ENCODE measurements at regions not wholly inside any gene's neighbourhood (a gene's known extent, or its start where the extent isn't known, plus 50 kb on each side); places are given as distances from the start of the nearest gene placed in this dataset.

DNA sequence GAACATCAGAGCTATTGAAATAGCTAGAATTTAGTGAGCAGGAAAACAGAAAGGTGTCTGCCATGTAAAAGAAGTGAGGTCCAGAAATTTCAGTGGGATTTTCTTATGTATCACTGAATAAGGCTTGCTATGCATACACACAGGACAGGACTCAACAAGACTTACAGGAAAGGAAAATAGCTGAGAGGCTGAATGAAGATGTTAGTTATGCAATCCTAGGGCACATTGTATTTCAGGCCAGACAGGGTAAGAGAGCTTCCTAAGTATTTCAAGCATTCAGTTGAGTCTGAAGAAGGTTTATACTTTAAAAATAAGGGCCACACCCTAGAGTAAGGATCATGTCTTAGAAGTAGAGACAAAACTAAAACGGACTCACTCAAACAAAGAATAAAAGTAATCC lies 419.9 kb upstream of the PRR20A start:
- H3K27me3 ChIP-seq (ENCODE audit: insufficient read depth, low read length): no peaks in the 10 kb centered on the region
- no peaks in the 10 kb centered on the region for H3K79me2 ChIP-seq (ENCODE audit: insufficient read depth, low read length)
- no peak for DNase-seq (ENCODE audit: insufficient read length, low spot score, missing footprints)
- TF ChIP-seq, protein P1, sequence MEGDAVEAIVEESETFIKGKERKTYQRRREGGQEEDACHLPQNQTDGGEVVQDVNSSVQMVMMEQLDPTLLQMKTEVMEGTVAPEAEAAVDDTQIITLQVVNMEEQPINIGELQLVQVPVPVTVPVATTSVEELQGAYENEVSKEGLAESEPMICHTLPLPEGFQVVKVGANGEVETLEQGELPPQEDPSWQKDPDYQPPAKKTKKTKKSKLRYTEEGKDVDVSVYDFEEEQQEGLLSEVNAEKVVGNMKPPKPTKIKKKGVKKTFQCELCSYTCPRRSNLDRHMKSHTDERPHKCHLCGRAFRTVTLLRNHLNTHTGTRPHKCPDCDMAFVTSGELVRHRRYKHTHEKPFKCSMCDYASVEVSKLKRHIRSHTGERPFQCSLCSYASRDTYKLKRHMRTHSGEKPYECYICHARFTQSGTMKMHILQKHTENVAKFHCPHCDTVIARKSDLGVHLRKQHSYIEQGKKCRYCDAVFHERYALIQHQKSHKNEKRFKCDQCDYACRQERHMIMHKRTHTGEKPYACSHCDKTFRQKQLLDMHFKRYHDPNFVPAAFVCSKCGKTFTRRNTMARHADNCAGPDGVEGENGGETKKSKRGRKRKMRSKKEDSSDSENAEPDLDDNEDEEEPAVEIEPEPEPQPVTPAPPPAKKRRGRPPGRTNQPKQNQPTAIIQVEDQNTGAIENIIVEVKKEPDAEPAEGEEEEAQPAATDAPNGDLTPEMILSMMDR (IDR thresholded peaks at IDR 0.05; ENCODE audit: extremely low read depth, low read depth, low read length): no peak
- H3K27ac ChIP-seq (ENCODE audit: low read depth, low read length): no peak overlapping the region
- H3K4me1 ChIP-seq (ENCODE audit: insufficient read depth, low read length): no peaks in the 10 kb centered on the region
- no peaks in the 10 kb centered on the region for H3K36me3 ChIP-seq (ENCODE audit: insufficient read depth, low read length)
- H3K4me2 ChIP-seq (ENCODE audit: insufficient read depth, low read length): no peak overlapping the region
- H4K20me1 ChIP-seq (ENCODE audit: insufficient read depth, low read length): no peaks in the 10 kb centered on the region
- H3K4me3 ChIP-seq (ENCODE audit: insufficient read depth, low read length): no peak overlapping the region
- H2AFZ ChIP-seq (ENCODE audit: low read length): no peak overlapping the region
- H3K9me3 ChIP-seq (ENCODE audit: low read depth, low read length): no peaks in the 10 kb centered on the region

DNA sequence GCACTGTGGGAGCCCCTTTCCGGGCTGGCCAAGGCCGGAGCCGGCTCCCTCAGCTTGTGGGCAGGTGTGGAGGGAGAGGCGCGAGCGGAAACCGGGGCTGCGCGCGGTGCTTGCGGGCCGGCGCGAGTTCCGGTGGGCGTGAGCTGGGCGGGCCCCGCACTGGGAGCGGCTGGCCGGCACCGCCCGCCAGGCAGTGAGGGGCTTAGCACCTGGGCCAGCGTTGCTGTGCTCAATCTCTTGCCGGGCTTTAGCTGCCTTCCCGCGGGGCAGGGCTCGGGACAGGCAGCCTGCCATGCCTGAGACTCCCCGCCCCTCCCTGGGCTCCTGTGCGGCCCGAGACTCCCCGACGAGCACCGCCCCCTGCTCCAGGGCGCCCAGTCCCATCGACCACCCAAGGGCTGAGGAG lies 405.2 kb upstream of the PRR20A start:
- no peaks in the 10 kb centered on the region for H3K79me2 ChIP-seq (ENCODE audit: insufficient read depth, low read length)
- H3K4me3 ChIP-seq (ENCODE audit: insufficient read depth, low read length): no peak overlapping the region
- H3K27me3 ChIP-seq (ENCODE audit: insufficient read depth, low read length): no peaks in the 10 kb centered on the region
- H3K4me2 ChIP-seq (ENCODE audit: insufficient read depth, low read length): no peak overlapping the region
- no peak for DNase-seq (ENCODE audit: insufficient read length, low spot score, missing footprints)
- H3K9me3 ChIP-seq (ENCODE audit: low read depth, low read length): peaks cover 2% of the 10 kb centered on the region
- H3K4me1 ChIP-seq (ENCODE audit: insufficient read depth, low read length): no peaks in the 10 kb centered on the region
- H3K27ac ChIP-seq (ENCODE audit: low read depth, low read length): no peak overlapping the region
- no peak overlapping the region for H2AFZ ChIP-seq (ENCODE audit: low read length)
- no peaks in the 10 kb centered on the region for H3K36me3 ChIP-seq (ENCODE audit: insufficient read depth, low read length)
- TF ChIP-seq, protein P1 (IDR thresholded peaks at IDR 0.05; ENCODE audit: extremely low read depth, low read depth, low read length): no peak
- H4K20me1 ChIP-seq (ENCODE audit: insufficient read depth, low read length): no peaks in the 10 kb centered on the region

DNA sequence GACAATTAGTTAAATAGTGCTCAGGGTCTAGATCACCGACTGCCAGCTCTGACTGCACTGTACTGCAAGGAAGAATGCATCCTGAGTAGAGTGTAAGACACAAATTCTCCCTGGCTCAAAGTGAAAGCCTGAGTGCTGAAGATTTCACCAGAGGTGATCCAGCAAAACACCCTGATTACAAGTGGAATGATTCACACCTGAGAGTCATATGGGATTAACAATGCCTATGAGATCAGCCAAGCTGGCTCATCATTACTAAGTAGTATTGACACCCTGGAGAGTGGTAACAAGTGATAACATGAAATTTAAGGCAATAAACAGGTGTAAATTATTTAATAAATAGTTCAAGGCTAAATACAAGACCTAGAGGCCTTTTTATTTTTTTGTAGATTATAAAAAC lies 403.8 kb upstream of the PRR20A start:
- TF ChIP-seq, protein P1 (IDR thresholded peaks at IDR 0.05; ENCODE audit: extremely low read depth, low read depth, low read length): no peak
- H4K20me1 ChIP-seq (ENCODE audit: insufficient read depth, low read length): no peaks in the 10 kb centered on the region
- DNase-seq (ENCODE audit: insufficient read length, low spot score, missing footprints): no peak

DNA sequence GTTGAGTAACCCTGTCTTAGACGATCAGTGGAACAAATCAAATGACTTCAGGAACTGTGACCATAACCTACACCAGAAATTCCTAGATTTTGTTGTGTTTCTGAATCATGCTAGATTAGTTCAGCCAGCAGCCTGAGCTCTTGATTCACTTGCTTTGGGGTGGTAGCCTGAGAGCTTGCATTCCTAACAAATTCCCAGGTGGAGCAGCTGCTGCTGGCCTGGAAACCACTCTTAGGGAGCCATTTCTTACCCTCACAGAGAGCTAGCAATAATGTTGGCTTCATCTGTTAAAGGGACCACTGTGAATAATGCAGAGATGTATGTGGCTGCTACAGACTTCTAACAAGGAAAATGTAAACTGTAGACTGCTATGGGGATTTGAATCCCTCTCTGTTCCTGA lies 388.1 kb upstream of the PRR20A start:
- H4K20me1 ChIP-seq (ENCODE audit: insufficient read depth, low read length): no peaks in the 10 kb centered on the region
- H3K36me3 ChIP-seq (ENCODE audit: insufficient read depth, low read length): no peaks in the 10 kb centered on the region
- TF ChIP-seq, protein P1 (IDR thresholded peaks at IDR 0.05; ENCODE audit: extremely low read depth, low read depth, low read length): no peak
- H3K27me3 ChIP-seq (ENCODE audit: insufficient read depth, low read length): no peaks in the 10 kb centered on the region
- no peak overlapping the region for H3K4me2 ChIP-seq (ENCODE audit: insufficient read depth, low read length)
- no peaks in the 10 kb centered on the region for H3K9me3 ChIP-seq (ENCODE audit: low read depth, low read length)
- H3K79me2 ChIP-seq (ENCODE audit: insufficient read depth, low read length): no peaks in the 10 kb centered on the region
- no peak for DNase-seq (ENCODE audit: insufficient read length, low spot score, missing footprints)
- no peak overlapping the region for H2AFZ ChIP-seq (ENCODE audit: low read length)
- no peak overlapping the region for H3K27ac ChIP-seq (ENCODE audit: low read depth, low read length)
- H3K4me3 ChIP-seq (ENCODE audit: insufficient read depth, low read length): no peak overlapping the region
- no peaks in the 10 kb centered on the region for H3K4me1 ChIP-seq (ENCODE audit: insufficient read depth, low read length)

More for the DNA sequence above, 403.8 kb upstream of the PRR20A start:
- Histone ChIP-seq H3K4me3 (ENCODE audit: insufficient read depth, low read length) (no peak overlapping the region), H2AFZ (ENCODE audit: low read length) (no peak overlapping the region), H3K27me3 (ENCODE audit: insufficient read depth, low read length) (no peaks in the 10 kb centered on the region), H3K4me2 (ENCODE audit: insufficient read depth, low read length) (no peak overlapping the region), H3K9me3 (ENCODE audit: low read depth, low read length) (no peaks in the 10 kb centered on the region), H3K79me2 (ENCODE audit: insufficient read depth, low read length) (no peaks in the 10 kb centered on the region), H3K27ac (ENCODE audit: low read depth, low read length) (no peak overlapping the region), H3K36me3 (ENCODE audit: insufficient read depth, low read length) (no peaks in the 10 kb centered on the region), H3K4me1 (ENCODE audit: insufficient read depth, low read length) (no peaks in the 10 kb centered on the region)

Measured in osteoblast (primary cell).